Common myeloid progenitor, CD34-positive (primary cell): ENCODE measurements at regions not wholly inside any gene's neighbourhood (a gene's known extent, or its start where the extent isn't known, plus 50 kb on each side); places are given as distances from the start of the nearest gene placed in this dataset.

Experiments used
- CTCF ChIA-PET: fragments of 350-600 bp; sonication (Branson Sonifier 250); formaldehyde crosslinking; loops from one replicate; lab custom pipeline; 2021; ENCODE audit warnings: antibody characterized with exemption; lab: Charles Lee
- POLR2A ChIA-PET: fragments of 350-600 bp; sonication (Branson Sonifier 250); formaldehyde crosslinking; loops from one replicate; lab custom pipeline; 2021; ENCODE audit warnings: antibody characterized with exemption; lab: Charles Lee
- DNase-seq, 3 donors: peaks; one replicate each; pipeline versions ENCODE4 v3.0.0 to v3.0.0-alpha.2; 2013
- H3K27ac ChIP-seq, 2 experiments: 1 replicate in 1 of 2; 2 replicates in 1 of 2; pipeline ENCODE4 v1.7.0; 2013; ENCODE audit warnings: inconsistent platforms in 2 of 2, low read length in 2 of 2, mild to moderate bottlenecking in 2 of 2, low read depth in 1 of 2, moderate library complexity in 1 of 2; ENCODE audit not compliant: severe bottlenecking in 2 of 2, insufficient read depth in 1 of 2, poor library complexity in 1 of 2
- H3K27me3 ChIP-seq, 5 experiments: replicated peaks in 2 of 5; 1 replicate in 3 of 5; 2 replicates in 2 of 5; pipeline versions ENCODE4 v1.6.1 to v1.7.0; 2013; ENCODE audit warnings: low read length in 4 of 5, mild to moderate bottlenecking in 2 of 5, moderate library complexity in 2 of 5, inconsistent platforms in 1 of 5; ENCODE audit not compliant: insufficient read depth in 5 of 5, control insufficient read depth in 4 of 5
- H3K36me3 ChIP-seq, 4 experiments: 1 replicate in 2 of 4; 2 replicates in 2 of 4; pipeline versions ENCODE4 v1.6.1 to v1.7.0; 2013; ENCODE audit warnings: low read length in 3 of 4, control low read depth in 1 of 4, mild to moderate bottlenecking in 1 of 4; ENCODE audit not compliant: control insufficient read depth in 4 of 4, insufficient read depth in 4 of 4
- H3K4me1 ChIP-seq, 4 experiments: 1 replicate in 3 of 4; 2 replicates in 1 of 4; pipeline versions ENCODE4 v1.6.1 to v1.7.1; 2013; ENCODE audit warnings: low read length in 3 of 4, mild to moderate bottlenecking in 3 of 4, control low read depth in 1 of 4, inconsistent platforms in 1 of 4, moderate library complexity in 1 of 4; ENCODE audit not compliant: control insufficient read depth in 4 of 4, insufficient read depth in 4 of 4; ENCODE audit errors: control extremely low read depth in 1 of 4
- H3K4me3 ChIP-seq, 7 experiments: 1 replicate in 4 of 7; 2 replicates in 3 of 7; pipeline versions ENCODE4 v1.5.1 to v1.7.0; 2013; ENCODE audit warnings: mild to moderate bottlenecking in 7 of 7, low read length in 6 of 7, moderate library complexity in 6 of 7, inconsistent platforms in 2 of 7, low read depth in 2 of 7, control low read depth in 1 of 7; ENCODE audit not compliant: insufficient read depth in 4 of 7, control insufficient read depth in 1 of 7; ENCODE audit errors: extremely low read depth in 1 of 7
- H3K9me3 ChIP-seq, 5 experiments: 1 replicate in 4 of 5; 2 replicates in 1 of 5; pipeline versions ENCODE4 v1.6.1 to v1.7.1; 2013; ENCODE audit warnings: low read length in 4 of 5, mild to moderate bottlenecking in 2 of 5, inconsistent platforms in 1 of 5, low read depth in 1 of 5, moderate library complexity in 1 of 5; ENCODE audit not compliant: control insufficient read depth in 4 of 5, insufficient read depth in 2 of 5; ENCODE audit errors: control extremely low read depth in 1 of 5
- WGBS: methylation state at CpG from one replicate; pipeline ENCODE4 v1.1.5; 2013; ENCODE audit not compliant: insufficient coverage; 5-methylcytosine and 5-hydroxymethylcytosine counted together

DNA sequence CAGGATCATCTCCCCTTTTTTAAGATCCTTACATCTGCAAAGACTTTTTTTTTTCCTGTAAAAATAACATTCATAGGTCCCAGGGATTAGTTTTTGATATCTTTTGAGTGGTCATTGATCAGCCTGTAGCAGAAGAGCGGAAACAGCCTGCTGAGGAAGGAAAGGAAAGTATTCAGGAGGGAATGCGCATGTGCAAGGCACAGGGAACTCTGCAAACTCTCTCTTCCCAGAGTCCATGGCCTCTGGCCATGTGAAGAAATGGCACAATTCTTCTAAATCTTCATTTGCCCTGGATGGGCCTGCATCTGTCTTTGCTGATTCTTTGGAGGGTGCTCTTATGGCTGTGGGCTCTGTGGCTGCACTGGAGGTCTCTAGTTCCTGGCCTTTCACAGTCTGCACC is 60.1 kb upstream of the SKOR2 start:
- Histone ChIP-seq H3K9me3 (no peaks in the 10 kb centered on the region), H3K4me3 (no peak overlapping the region), H3K27me3 (peaks cover 0 to 6% (median 3%) of the 10 kb centered on the region in 5 experiments), H3K4me1 (no peaks in the 10 kb centered on the region), H3K27ac (no peak overlapping the region), H3K36me3 (no peaks in the 10 kb centered on the region)
- ChIA-PET CTCF (no interaction called here), POLR2A (no interaction called here)
- 86% methylated on average over 2 of the region's 2 CpGs for WGBS
- DNase-seq: no peak
